GM18873 (cell line): ENCODE measurements at regions not wholly inside any gene's neighbourhood (a gene's known extent, or its start where the extent isn't known, plus 50 kb on each side); places are given as distances from the start of the nearest gene placed in this dataset.
"Not testable (repeated sequence)": the region's sequence is repeated elsewhere in the genome, so short reads cannot be mapped to it uniquely, and the experiment has no call there.

Experiments used
- ATAC-seq: cut with Tn5 transposase; IDR thresholded peaks from one replicate; pipeline ENCODE4 v1.9.1; 2021; ENCODE audit warnings: mild to moderate bottlenecking, moderate library complexity, moderate number of reproducible peaks; ENCODE audit not compliant: unreplicated experiment, low FRiP score

DNA sequence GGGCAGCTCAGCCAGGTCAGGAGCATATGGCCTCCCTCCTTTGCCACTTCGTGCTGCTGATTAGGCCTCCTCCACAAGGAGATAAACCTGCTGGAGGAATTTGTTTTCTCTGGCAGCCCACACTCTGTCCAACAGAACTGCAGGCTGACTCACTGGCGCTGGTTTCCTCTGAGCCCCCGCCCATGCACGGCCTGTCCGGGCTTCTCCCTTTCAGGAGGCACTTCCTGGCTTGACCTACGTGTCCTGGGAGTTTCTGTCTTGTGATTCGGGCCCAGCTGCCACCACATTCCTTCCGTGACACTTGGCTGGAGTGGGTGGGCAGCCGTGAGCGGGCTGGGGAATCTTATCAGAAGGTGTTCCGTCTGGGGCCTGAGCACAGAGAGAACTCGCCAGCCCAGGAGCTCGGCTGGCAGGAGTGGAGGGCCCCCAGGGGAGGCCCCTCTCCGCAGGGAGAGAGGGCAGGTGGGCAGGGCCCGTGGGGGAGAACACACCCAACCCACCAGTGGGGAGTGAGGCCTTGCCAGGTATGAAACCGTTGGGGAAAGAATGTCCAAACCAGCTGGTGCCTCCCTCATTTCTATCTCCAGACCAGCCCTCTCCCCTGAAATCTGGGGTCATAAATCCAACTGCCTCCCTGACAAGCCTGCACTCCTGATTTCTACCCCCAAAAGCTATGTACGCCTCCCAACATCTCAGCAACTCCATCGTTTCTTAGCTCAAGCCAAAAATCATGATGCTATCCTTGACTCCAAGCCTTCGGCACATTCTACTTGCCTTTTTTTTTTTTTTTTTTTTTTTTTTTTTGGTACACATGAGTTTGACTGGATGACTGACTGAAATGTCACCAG is 110.6 kb upstream of the MEF2A start:
- no peak for ATAC-seq

DNA sequence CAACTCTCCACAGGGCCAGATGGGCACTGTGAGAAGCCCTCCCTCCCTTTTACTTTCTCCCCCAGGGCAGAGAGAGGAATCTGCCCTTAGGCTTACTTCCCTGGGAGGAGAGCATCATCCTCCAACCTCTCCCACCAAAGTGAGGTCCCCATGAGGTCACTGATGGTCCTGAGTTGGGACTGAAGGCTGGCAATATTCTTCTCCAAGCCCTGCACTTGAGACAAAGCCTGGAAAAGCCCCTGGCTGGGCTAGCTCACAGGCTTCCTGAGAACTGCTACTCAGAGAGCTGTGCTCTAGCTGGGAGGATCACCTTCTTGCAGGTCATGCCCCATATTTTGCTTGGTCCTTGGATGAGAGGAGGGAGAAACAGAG is 110.0 kb upstream of the MEF2A start:
- ATAC-seq, result no peak

DNA sequence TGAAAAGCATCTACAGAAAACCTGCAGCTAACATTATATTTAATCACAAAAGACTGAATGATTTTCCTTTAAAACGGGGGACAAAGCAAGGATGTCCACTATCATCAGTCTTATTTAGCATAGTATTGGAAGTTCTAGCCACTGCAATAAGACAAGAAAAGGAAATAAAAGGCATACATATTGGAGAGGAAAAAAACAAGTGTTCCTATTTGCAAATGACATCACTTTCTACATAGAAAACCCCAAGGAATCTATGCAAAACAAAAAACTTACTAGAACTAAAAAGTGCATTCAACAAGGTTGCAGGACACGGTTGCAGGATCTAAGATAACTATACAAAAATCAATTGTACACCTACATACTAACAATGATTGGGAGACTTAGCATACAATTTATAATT is 101.6 kb upstream of the MEF2A start:
- no peak for ATAC-seq

- ATAC-seq, result no peak
Observed at GRCh38 chr15:99466701-99467337, 99.0 kb upstream of the MEF2A start.

DNA sequence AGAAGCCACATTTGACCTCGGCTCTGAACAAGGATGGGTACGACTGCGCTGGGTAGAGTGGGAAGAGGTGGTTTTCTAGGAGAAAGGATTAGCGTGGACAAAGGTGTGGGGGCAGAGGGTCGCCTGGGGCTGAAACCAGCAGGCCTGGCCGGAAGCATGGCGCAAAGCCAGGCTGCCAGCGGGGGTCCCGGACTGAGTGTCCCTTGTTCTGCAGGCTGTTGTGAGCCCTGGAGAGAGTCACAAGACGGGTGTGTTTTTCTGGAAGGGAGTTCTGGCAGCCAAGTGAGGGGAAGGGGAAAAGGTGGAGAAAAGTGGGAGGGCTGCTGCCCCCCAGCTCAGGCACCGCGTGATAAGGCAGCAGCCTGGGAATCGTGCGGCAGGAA is 98.5 kb upstream of the MEF2A start:
- ATAC-seq, result no peak

DNA sequence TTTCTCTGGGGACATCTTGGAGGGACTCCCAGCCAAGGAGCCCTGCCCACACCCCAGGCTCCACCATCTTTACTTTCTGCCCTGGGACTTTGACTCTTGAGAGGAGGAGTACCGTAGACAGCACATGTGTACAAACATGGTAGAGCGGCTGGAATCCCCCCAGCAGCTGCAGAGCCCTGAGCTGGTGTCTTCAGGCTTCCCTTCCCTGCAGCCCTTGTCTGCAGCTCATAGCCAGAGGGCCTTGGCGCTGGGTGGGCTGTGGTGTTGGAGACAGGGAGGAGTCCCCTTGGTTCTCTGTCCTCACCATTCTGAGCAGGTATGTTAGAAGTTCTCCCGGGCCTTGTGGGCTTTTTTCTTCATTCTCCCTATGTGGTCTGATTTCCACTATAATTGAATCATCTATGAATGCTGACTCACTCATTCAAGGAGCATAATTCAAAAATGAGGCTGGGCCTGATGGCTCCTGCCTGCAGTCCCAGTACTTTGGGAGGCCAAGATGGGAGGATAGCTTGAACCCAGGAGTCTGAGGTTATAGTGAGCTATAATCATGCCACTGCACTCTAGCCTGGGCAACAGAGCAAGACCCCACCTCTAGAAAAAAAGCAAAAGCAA is 97.8 kb upstream of the MEF2A start:
- no peak for ATAC-seq

DNA sequence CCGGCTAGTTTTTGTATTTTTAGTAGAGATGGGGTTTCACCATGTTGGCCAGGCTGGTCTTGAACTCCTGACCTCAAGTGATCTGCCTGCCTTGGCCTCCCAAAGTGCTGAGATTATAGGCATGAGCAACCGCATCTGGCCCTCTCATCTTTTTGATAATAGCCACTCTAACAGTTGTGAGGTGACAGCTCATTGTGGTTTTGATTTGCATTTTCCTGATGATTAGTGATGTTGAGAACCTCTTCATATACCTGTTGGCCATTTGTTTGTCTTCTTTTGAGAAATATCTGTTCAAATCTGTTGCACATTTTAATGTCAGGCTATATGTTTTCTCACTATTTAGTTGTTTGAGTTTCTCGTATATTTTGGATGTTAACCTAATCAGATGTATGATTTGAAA is 95.6 kb upstream of the MEF2A start:
- ATAC-seq, result not testable (repeated sequence)

- ATAC-seq, result no peak
Observed at GRCh38 chr15:99472416-99473145, 93.2 kb upstream of the MEF2A start.

DNA sequence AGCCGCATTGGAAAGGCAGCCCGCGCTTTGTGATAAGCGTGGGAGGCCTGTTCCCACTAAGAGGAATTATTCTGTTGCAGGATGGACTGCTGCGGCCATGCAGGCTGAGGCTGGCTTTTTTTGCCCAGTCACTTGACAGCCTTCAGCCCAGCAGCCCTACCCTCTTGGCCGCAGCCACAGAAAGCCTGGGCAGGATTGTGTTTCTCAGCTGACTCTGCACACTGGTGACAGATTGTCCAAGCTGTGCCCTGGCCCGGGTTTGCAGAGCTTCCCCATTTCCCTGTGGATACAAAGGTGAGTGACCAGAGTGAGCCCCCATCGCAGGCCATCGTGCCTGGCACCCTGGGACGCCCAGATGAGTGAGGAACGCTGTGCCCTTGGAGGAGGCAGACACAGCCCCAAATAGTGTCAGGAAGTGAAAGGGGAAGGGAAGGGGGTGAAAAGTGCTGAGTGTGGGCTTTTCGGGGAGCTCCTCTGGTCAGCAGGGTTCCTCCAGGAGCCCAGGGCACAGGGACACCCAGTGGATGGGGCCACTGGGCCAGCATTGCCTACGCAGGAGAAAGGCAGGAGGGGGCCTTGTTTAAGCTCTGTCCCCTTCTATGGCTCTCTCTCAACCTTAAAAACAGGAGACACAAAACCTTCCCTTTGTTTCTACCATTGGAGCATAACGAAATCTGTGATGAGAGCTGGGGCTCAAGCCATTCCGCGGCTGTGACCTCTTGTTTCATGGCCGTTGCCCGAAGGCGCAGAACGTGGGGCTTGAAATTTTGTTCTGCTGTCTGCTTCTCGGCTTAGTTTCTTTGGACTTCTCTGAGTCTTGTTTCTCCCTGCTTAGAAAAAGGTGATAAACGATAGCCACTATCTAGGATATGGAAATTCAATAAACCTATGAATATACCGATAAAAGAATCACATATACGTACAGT is 91.5 kb upstream of the MEF2A start:
- ATAC-seq, result no peak

DNA sequence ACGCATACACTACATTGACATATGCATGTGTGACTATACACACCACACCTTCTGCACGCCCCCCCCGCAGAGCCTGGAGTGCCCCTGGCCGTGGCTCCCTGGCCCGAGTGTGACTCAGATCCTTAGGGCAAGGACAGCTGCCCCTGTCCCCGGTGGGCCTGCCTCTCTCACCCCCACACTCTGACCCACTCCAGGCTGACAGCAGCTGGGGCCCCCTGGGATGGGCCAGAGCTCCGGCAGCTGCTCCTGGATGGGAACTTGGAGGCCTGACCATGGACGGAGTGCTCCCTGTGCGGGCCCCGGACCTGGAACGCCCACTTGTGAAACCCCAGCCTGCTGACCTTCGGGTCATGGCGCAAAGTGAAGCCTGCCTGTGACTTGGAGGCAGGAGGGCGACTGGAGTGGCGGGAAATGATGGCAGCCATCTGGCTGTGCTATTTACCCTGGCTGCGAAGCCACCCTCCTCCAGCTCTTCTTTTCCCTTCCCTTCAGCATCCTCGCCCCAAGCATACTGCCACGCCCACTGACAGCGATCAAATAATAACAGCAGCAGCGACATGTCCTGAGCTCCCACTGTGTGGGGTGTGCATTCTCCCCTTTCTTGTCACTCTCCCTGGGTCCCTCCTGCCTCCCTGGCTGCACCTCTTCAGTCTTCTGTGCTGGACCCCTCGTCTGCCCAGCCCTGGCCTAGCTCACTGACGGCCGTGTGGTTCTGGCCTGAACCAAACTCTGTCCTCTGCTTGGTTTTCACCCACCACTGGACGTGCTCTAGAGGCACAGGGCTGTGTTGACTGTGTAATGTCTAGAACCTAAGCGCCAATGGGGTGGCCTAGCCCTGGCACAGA is 90.7 kb upstream of the MEF2A start:
- no peak for ATAC-seq

DNA sequence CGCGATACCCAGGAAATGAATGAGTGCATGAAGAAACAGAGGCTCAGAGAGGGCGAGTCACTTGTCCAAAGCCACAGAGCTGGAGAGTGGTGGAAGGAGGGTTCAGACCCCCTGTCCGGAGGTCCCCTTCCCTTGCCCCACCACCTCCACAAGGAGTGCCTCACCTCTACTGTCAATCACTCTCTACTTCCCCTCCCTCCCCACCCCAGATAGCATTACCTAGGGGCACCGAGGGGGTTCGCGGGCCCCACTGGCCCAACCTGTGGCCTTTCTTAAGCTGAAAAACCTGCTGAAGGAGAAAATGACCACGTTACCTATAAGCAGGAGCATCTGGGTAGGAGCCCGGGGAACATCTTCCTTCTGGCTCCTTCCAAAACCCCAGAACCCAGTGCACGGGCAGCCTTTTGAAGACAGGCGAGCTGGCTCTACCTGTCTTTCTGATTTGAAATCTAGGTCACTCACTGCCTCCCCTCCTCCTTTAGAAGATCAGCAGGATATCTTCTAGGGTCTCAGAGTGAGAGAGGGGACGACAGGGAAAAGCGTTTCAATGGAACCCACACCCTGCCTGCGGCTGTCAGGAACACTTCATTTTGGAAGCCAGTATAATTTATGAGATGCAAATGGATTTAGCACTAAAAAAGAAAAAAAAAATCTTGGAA is 89.9 kb upstream of the MEF2A start:
- no peak for ATAC-seq

DNA sequence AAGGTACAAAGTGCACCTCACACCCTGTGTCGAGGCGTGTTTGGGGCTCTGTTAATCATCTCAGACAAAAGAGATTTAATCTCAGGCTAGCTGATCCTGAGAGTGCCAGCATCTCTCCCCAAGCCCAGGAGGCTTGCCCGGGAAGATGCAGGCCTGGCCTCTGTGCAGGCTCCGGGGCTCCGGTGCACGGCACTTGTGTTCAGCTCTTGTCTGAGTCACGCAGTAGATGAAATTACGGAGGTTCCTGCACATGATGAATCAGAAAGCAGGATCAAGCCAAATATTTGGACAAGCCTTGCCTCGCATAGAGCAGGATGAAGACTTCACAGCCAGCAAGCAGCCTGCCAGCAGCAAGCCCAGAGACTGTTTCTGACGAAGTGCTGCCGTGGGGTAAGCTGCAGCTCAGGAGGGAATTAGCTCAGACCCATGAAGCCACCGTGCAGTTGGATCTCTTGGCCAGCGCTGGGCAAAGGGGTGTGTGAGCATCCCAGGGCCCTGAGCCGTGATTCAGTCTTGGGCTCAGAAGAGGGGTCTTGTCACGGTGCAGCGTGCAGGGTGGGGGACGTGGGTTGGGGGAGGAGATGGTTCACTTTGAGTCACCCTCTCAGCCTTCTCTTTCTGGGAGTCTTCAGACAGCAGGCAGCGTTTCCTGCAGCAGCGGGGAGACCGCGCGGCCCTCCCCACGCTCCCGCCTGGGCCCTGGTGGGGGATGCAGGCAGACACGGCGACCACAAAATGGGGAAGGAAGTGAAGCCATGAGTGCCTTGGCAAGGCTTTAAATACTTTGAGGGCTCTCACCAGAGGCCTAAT is 89.2 kb upstream of the MEF2A start:
- ATAC-seq, result no peak

DNA sequence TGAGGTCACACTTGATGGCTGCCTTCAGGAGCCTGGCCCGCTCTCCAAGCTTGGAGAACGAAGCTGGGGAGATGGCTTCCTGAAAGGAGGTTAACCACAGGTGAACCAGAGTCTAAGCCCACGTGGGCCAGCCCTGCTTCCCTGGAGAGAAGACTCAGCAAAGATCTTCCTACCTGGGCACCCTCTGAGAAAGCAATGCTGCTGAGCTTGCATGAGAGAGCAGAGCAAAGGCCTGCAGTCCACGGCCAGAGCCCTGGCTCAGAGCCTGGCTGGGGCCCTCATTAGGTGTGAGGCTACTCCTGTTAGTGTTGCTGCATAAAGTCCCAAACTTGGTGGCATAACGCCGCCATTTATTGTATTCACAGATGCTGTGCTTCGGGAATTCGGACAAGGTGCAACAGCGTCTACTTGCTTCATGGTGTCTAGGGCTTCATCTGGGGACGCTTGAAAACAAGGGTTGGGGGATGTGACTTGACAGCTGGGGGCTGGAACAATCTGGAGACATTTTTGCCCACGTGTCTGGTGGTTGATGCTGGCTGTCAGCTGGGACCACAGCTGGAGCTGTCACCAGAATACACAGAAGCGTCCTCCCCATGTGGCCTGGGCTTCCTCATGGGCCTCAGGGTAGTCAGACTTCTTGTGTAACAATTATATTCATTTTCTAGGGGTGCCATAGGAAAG is 87.9 kb upstream of the MEF2A start:
- ATAC-seq, result no peak

GRCh38 chr15:99478977-99479376 is 86.8 kb upstream of the MEF2A start:
- ATAC-seq, result no peak

- no peak for ATAC-seq
Observed at GRCh38 chr15:99480016-99480810, 85.6 kb upstream of the MEF2A start.

- ATAC-seq, result no peak
Observed at GRCh38 chr15:99481113-99481950, 84.5 kb upstream of the MEF2A start.
